CD4-positive, alpha-beta memory T cell (primary cell): ENCODE measurements at regions not wholly inside any gene's neighbourhood (a gene's known extent, or its start where the extent isn't known, plus 50 kb on each side); places are given as distances from the start of the nearest gene placed in this dataset.
A peak's percentile ranks its signal among the peaks of the same experiment; 100 is the strongest.

Experiments used
- CTCF ChIA-PET: fragments of 350-600 bp; sonication (Branson Sonifier 250); formaldehyde crosslinking; loops from one replicate; lab custom pipeline; 2021; ENCODE audit warnings: inconsistent platforms; ENCODE audit not compliant: partially characterized antibody; lab: Charles Lee
- POLR2A ChIA-PET: fragments of 350-600 bp; sonication (Branson Sonifier 250); formaldehyde crosslinking; loops from one replicate; lab custom pipeline; 2021; ENCODE audit not compliant: partially characterized antibody; lab: Charles Lee
- DNase-seq, 5 donors: peaks; one replicate each; pipeline versions ENCODE4 v3.0.0 to v3.0.0-alpha.2; 2020 to 2022; ENCODE audit warnings: mixed read lengths in 1 of 5
- H3K27ac ChIP-seq: one replicate; pipeline ENCODE4 v1.7.0; 2013; ENCODE audit warnings: low read depth, low read length
- H3K27me3 ChIP-seq: 2 replicates; pipeline ENCODE4 v1.7.0; 2013; ENCODE audit warnings: mild to moderate bottlenecking, low read length, moderate library complexity; ENCODE audit not compliant: insufficient read depth
- H3K36me3 ChIP-seq: 2 replicates; pipeline ENCODE4 v1.7.0; 2013; ENCODE audit warnings: mild to moderate bottlenecking, low read length, moderate library complexity; ENCODE audit not compliant: insufficient read depth
- H3K4me1 ChIP-seq: 2 replicates; pipeline ENCODE4 v1.7.0; 2013; ENCODE audit warnings: mild to moderate bottlenecking, low read length, moderate library complexity; ENCODE audit not compliant: insufficient read depth
- H3K4me3 ChIP-seq, 2 donors: one replicate each; pipeline ENCODE4 v1.7.0; 2013; ENCODE audit warnings: low read length in 2 of 2, mild to moderate bottlenecking in 1 of 2
- H3K9me3 ChIP-seq, 2 donors: one replicate each; pipeline ENCODE4 v1.7.0; 2013; ENCODE audit warnings: low read length in 2 of 2, control low read depth in 1 of 2; ENCODE audit not compliant: control insufficient read depth in 1 of 2
- H3K27ac Mint-ChIP-seq, 7 donors: one replicate each; pipeline ENCODE4 v1.8.0; 2020 to 2021; ENCODE audit warnings: mixed read lengths in 7 of 7, mild to moderate bottlenecking in 6 of 7, inconsistent platforms in 3 of 7, moderate library complexity in 3 of 7
- H3K27me3 Mint-ChIP-seq, 2 donors: one replicate each; pipeline ENCODE4 v1.8.0; 2020 to 2021; ENCODE audit warnings: mixed read lengths in 2 of 2
- H3K36me3 Mint-ChIP-seq, 2 donors: one replicate each; pipeline ENCODE4 v1.8.0; 2020 to 2021; ENCODE audit warnings: mixed read lengths in 2 of 2, inconsistent platforms in 1 of 2, mild to moderate bottlenecking in 1 of 2
- H3K4me1 Mint-ChIP-seq, 4 donors: one replicate each; pipeline ENCODE4 v1.8.0; 2020 to 2021; ENCODE audit warnings: mixed read lengths in 4 of 4, mild to moderate bottlenecking in 1 of 4
- H3K4me3 Mint-ChIP-seq, 8 donors: one replicate each; pipeline ENCODE4 v1.8.0; 2020 to 2021; ENCODE audit warnings: mixed read lengths in 8 of 8, mild to moderate bottlenecking in 7 of 8, moderate library complexity in 6 of 8, inconsistent platforms in 3 of 8
- H3K9me3 Mint-ChIP-seq, 8 donors: one replicate each; pipeline ENCODE4 v1.8.0; 2020 to 2021; ENCODE audit warnings: mixed read lengths in 8 of 8, mild to moderate bottlenecking in 5 of 8, inconsistent platforms in 3 of 8, moderate library complexity in 1 of 8
- intact Hi-C: fragments of 100-400 bp; cut with micrococcal nuclease; formaldehyde crosslinking; loops from one replicate; pipeline ENCODE4 v1.15.1; 2023

- no peaks in the 10 kb centered on the region for H3K27me3 ChIP-seq
- H3K27me3 Mint-ChIP-seq, result peaks cover 2% of the 10 kb centered on the region in 2 donors
- DNase-seq, result peak in 2 of 5 donors; percentile 4 to 6
- H3K4me3 Mint-ChIP-seq, result no peak overlapping the region
- no peaks in the 10 kb centered on the region for H3K4me1 ChIP-seq
- ChIA-PET POLR2A (no interaction called here), CTCF (interaction anchor here (0.7 to 0.8 kb wide), 3 partner anchors 10 to 30 kb away, joined by 3 to 4 read pairs (median 3); no protein-coding TSS in a partner anchor)
- intact Hi-C loops, result no loop called here
- no peak overlapping the region for H3K4me3 ChIP-seq
- H3K9me3 ChIP-seq, result no peaks in the 10 kb centered on the region
- H3K36me3 ChIP-seq, result no peaks in the 10 kb centered on the region
- H3K27ac ChIP-seq, result no peak overlapping the region
- H3K27ac Mint-ChIP-seq, result no peak overlapping the region
- no peaks in the 10 kb centered on the region for H3K36me3 Mint-ChIP-seq
- no peaks in the 10 kb centered on the region for H3K4me1 Mint-ChIP-seq
- peaks cover 0 to 4% (median under 1%) of the 10 kb centered on the region in 8 donors for H3K9me3 Mint-ChIP-seq
Observed at GRCh38 chr9:117487555-117488175, 72.8 kb upstream of the ASTN2 start.

- intact Hi-C loops, result no loop called here
- Mint-ChIP-seq H3K4me1 (no peaks in the 10 kb centered on the region), H3K4me3 (no peak overlapping the region), H3K36me3 (no peaks in the 10 kb centered on the region), H3K27ac (no peak overlapping the region), H3K27me3 (peaks cover 2% of the 10 kb centered on the region in 2 donors), H3K9me3 (peaks cover 0 to 4% (median under 1%) of the 10 kb centered on the region in 8 donors)
- Histone ChIP-seq H3K27me3 (no peaks in the 10 kb centered on the region), H3K27ac (no peak overlapping the region), H3K4me1 (no peaks in the 10 kb centered on the region), H3K4me3 (no peak overlapping the region), H3K36me3 (no peaks in the 10 kb centered on the region), H3K9me3 (no peaks in the 10 kb centered on the region)
- ChIA-PET POLR2A (no interaction called here), CTCF (no interaction called here)
- DNase-seq, result no peak
Observed at GRCh38 chr9:117486426-117486825, 71.6 kb upstream of the ASTN2 start.

GRCh38 chr9:117485176-117485575, 70.3 kb upstream of the ASTN2 start:
- Mint-ChIP-seq H3K27me3 (peaks cover 2% of the 10 kb centered on the region in 2 donors), H3K4me1 (no peaks in the 10 kb centered on the region), H3K9me3 (peaks cover 0 to 4% (median 2%) of the 10 kb centered on the region in 8 donors), H3K27ac (no peak overlapping the region), H3K4me3 (no peak overlapping the region), H3K36me3 (no peaks in the 10 kb centered on the region)
- CTCF ChIA-PET, result no interaction called here
- Histone ChIP-seq H3K4me3 (no peak overlapping the region), H3K4me1 (no peaks in the 10 kb centered on the region), H3K27me3 (no peaks in the 10 kb centered on the region), H3K36me3 (no peaks in the 10 kb centered on the region), H3K9me3 (no peaks in the 10 kb centered on the region), H3K27ac (no peak overlapping the region)
- intact Hi-C loops, result no loop called here
- POLR2A ChIA-PET, result no interaction called here
- no peak for DNase-seq

- intact Hi-C loops, result no loop called here
- ChIA-PET CTCF (no interaction called here), POLR2A (no interaction called here)
- no peaks in the 10 kb centered on the region for H3K4me1 ChIP-seq
- Mint-ChIP-seq H3K4me3 (no peak overlapping the region), H3K36me3 (no peaks in the 10 kb centered on the region), H3K4me1 (no peaks in the 10 kb centered on the region), H3K27ac (no peak overlapping the region), H3K9me3 (peaks cover 0 to 5% (median 2%) of the 10 kb centered on the region in 8 donors), H3K27me3 (peaks cover 2% of the 10 kb centered on the region in 2 donors)
- H3K36me3 ChIP-seq, result no peaks in the 10 kb centered on the region
- no peak overlapping the region for H3K4me3 ChIP-seq
- H3K9me3 ChIP-seq, result no peaks in the 10 kb centered on the region
- no peak overlapping the region for H3K27ac ChIP-seq
- no peaks in the 10 kb centered on the region for H3K27me3 ChIP-seq
- no peak for DNase-seq
Observed at GRCh38 chr9:117480729-117481128, 65.9 kb upstream of the ASTN2 start.

- Histone ChIP-seq H3K36me3 (no peaks in the 10 kb centered on the region), H3K27me3 (no peaks in the 10 kb centered on the region), H3K4me1 (no peaks in the 10 kb centered on the region), H3K4me3 (no peak overlapping the region), H3K27ac (no peak overlapping the region), H3K9me3 (no peaks in the 10 kb centered on the region)
- Mint-ChIP-seq H3K27ac (no peak overlapping the region), H3K9me3 (peaks cover 0 to 7% (median 2%) of the 10 kb centered on the region in 8 donors), H3K36me3 (no peaks in the 10 kb centered on the region), H3K27me3 (peaks cover 2% of the 10 kb centered on the region in 2 donors), H3K4me3 (no peak overlapping the region), H3K4me1 (no peaks in the 10 kb centered on the region)
- CTCF ChIA-PET, result no interaction called here
- POLR2A ChIA-PET, result no interaction called here
- DNase-seq, result no peak
- intact Hi-C loops, result no loop called here
Observed at GRCh38 chr9:117480253-117480652, 65.4 kb upstream of the ASTN2 start.

- Mint-ChIP-seq H3K27ac (no peak overlapping the region), H3K9me3 (peaks cover 0 to 8% (median 4%) of the 10 kb centered on the region in 8 donors), H3K4me3 (no peak overlapping the region), H3K4me1 (no peaks in the 10 kb centered on the region), H3K36me3 (no peaks in the 10 kb centered on the region), H3K27me3 (no peaks in the 10 kb centered on the region)
- H3K27ac ChIP-seq, result no peak overlapping the region
- ChIA-PET POLR2A (no interaction called here), CTCF (no interaction called here)
- DNase-seq, result no peak
- intact Hi-C loops, result no loop called here
- no peaks in the 10 kb centered on the region for H3K27me3 ChIP-seq
- no peak overlapping the region for H3K4me3 ChIP-seq
- H3K4me1 ChIP-seq, result no peaks in the 10 kb centered on the region
- H3K36me3 ChIP-seq, result no peaks in the 10 kb centered on the region
- no peaks in the 10 kb centered on the region for H3K9me3 ChIP-seq
Observed at GRCh38 chr9:117473293-117473692, 58.4 kb upstream of the ASTN2 start.

- Mint-ChIP-seq H3K9me3 (peaks cover 0 to 8% (median 3%) of the 10 kb centered on the region in 8 donors), H3K4me1 (no peaks in the 10 kb centered on the region)
Observed at GRCh38 chr9:117470902-117471301, 56.0 kb upstream of the ASTN2 start.

More at GRCh38 chr9:117470902-117471301, 56.0 kb upstream of the ASTN2 start:
- H3K27ac ChIP-seq, result no peak overlapping the region
- ChIA-PET POLR2A (no interaction called here), CTCF (no interaction called here)
- no peak overlapping the region for H3K4me3 Mint-ChIP-seq
- H3K9me3 ChIP-seq, result no peaks in the 10 kb centered on the region
- DNase-seq, result no peak
- no peak overlapping the region for H3K27ac Mint-ChIP-seq
- no peaks in the 10 kb centered on the region for H3K27me3 Mint-ChIP-seq
- no peaks in the 10 kb centered on the region for H3K27me3 ChIP-seq
- no peaks in the 10 kb centered on the region for H3K36me3 Mint-ChIP-seq
- intact Hi-C loops, result no loop called here
- H3K4me3 ChIP-seq, result no peak overlapping the region
- H3K4me1 ChIP-seq, result no peaks in the 10 kb centered on the region
- H3K36me3 ChIP-seq, result no peaks in the 10 kb centered on the region
